ENCODE measurements at regions not wholly inside any gene's neighbourhood (a gene's known extent, or its start where the extent isn't known, plus 50 kb on each side); places are given as distances from the start of the nearest gene placed in this dataset.

GRCh38 chr12:124390442-124391097, 95.7 kb downstream of the RFLNA start:
- no peak for TF ChIP-seq CTCF (IDR thresholded peaks at IDR 0.05; ENCODE audit: low read depth, low read length)
- TF ChIP-seq EZH2phosphoT487 (IDR thresholded peaks at IDR 0.05; ENCODE audit: low read depth): no peak

Measured in OCI-LY3 (cell line).